HCT116 (cell line): ENCODE measurements at regions not wholly inside any gene's neighbourhood (a gene's known extent, or its start where the extent isn't known, plus 50 kb on each side); places are given as distances from the start of the nearest gene placed in this dataset.

Experiments
- ATAC-seq: fragments of 200-7000 bp; cut with Tn5 transposase; 2 replicates; pipeline ENCODE4 v1.9.1; 2020; ENCODE audit warnings: mild to moderate bottlenecking, moderate library complexity
- BruUV-seq: library from RNA; stranded (reverse); fragments of 400-500 nt; replicated peaks from 2 replicates; lab custom pipeline; 2021; lab: Mats Ljungman, UMichigan
- CTCF ChIA-PET: fragments of 300-600 bp; sonication (Branson Sonifier 250); formaldehyde crosslinking; loops from one replicate; lab custom pipeline; 2021; ENCODE audit warnings: antibody characterized with exemption; lab: Charles Lee
- POLR2A ChIA-PET: fragments of 300-600, 350-600 bp; sonication (Branson Sonifier 250); formaldehyde crosslinking; loops from one replicate; lab custom pipeline; 2021; ENCODE audit warnings: antibody characterized with exemption; lab: Charles Lee
- RAD21 ChIA-PET, 2 experiments: fragments of 300-600 bp; sonication (Branson Sonifier 250); formaldehyde crosslinking; loops; one replicate each; lab custom pipeline; 2023; ENCODE audit warnings: low total read pairs in 2 of 2; ENCODE audit not compliant: uncharacterized antibody in 2 of 2, unreplicated experiment in 2 of 2, low non-redundant PET in 1 of 2; lab: Charles Lee
- DNase-seq: peaks from one replicate; pipeline ENCODE4 v3.0.0-alpha.2; 2010; ENCODE audit warnings: low read depth, low spot score
- H2AFZ ChIP-seq: fragments of 200-600 bp; shearing (Covaris generic), sonication (generic); 2 replicates; pipeline ENCODE4 v1.6.1; 2017; ENCODE audit warnings: low read depth, mixed run types, mixed read lengths, antibody characterized with exemption, low read length; ENCODE audit not compliant: poor library complexity, severe bottlenecking
- H3K27ac ChIP-seq: 2 replicates; pipeline ENCODE4 v1.5.1; 2012; ENCODE audit warnings: low read depth, low read length
- H3K27me3 ChIP-seq: fragments of 200-600 bp; sonication (generic); 2 replicates; pipeline ENCODE4 v1.6.1; 2016; ENCODE audit warnings: mixed run types, low read length, mixed read lengths; ENCODE audit not compliant: insufficient read depth
- H3K36me3 ChIP-seq, 2 experiments: fragments of 200-500 bp in 1 of 2; fragments of 200-600 bp in 1 of 2; sonication (Bioruptor generic) in 1 of 2; sonication (generic) in 1 of 2; 2 replicates each; pipeline versions ENCODE4 v1.5.1 to v1.6.1; 2014 to 2016; ENCODE audit warnings: low read length in 2 of 2, inconsistent platforms in 1 of 2, mixed read lengths in 1 of 2, mixed run types in 1 of 2; ENCODE audit not compliant: insufficient read depth in 2 of 2, control insufficient read depth in 1 of 2
- H3K4me1 ChIP-seq, 2 experiments: fragments of 200-600 bp in 1 of 2; sonication (generic) in 1 of 2; 2 replicates each; pipeline versions ENCODE4 v1.5.1 to v1.6.1; 2012 to 2017; ENCODE audit warnings: low read length in 2 of 2, inconsistent platforms in 1 of 2, mild to moderate bottlenecking in 1 of 2, mixed read lengths in 1 of 2, mixed run types in 1 of 2, moderate library complexity in 1 of 2; ENCODE audit not compliant: insufficient read depth in 2 of 2, control insufficient read depth in 1 of 2
- H3K4me2 ChIP-seq: fragments of 200-600 bp; sonication (generic); 2 replicates; pipeline ENCODE4 v1.6.1; 2017; ENCODE audit warnings: mixed run types, low read length, mixed read lengths
- H3K4me3 ChIP-seq, 2 experiments: fragments of 200-600 bp in 1 of 2; sonication (generic) in 1 of 2; replicated peaks in 1 of 2; 2 replicates each; pipeline ENCODE4 v1.5.1; 2011 to 2016; ENCODE audit warnings: low read length in 2 of 2, control low read depth in 1 of 2, low read depth in 1 of 2, mild to moderate bottlenecking in 1 of 2, mixed read lengths in 1 of 2, mixed run types in 1 of 2
- H3K79me2 ChIP-seq: fragments of 200-600 bp; sonication (generic); 2 replicates; pipeline ENCODE4 v1.6.1; 2017; ENCODE audit warnings: mild to moderate bottlenecking, mixed run types, low read length, moderate library complexity, mixed read lengths; ENCODE audit not compliant: insufficient read depth
- H3K9ac ChIP-seq: fragments of 200-600 bp; sonication (generic); 2 replicates; pipeline ENCODE4 v1.6.1; 2016; ENCODE audit warnings: low read length, mixed read lengths
- H3K9me2 ChIP-seq: fragments of 200-600 bp; sonication (generic), shearing (Covaris generic); 2 replicates; pipeline ENCODE4 v1.6.1; 2017; ENCODE audit warnings: mixed run types, mild to moderate bottlenecking, moderate library complexity; ENCODE audit not compliant: insufficient read depth
- H3K9me3 ChIP-seq, 2 experiments: fragments of 200-500 bp in 1 of 2; fragments of 200-600 bp in 1 of 2; sonication (Bioruptor generic) in 1 of 2; sonication (generic) in 1 of 2; 2 replicates each; pipeline ENCODE4 v1.6.1; 2014 to 2017; ENCODE audit warnings: low read length in 2 of 2, mixed read lengths in 2 of 2, inconsistent platforms in 1 of 2, low read depth in 1 of 2, mild to moderate bottlenecking in 1 of 2, mixed run types in 1 of 2, moderate library complexity in 1 of 2; ENCODE audit not compliant: control insufficient read depth in 1 of 2, insufficient read depth in 1 of 2
- H4K20me1 ChIP-seq: fragments of 200-600 bp; sonication (generic), shearing (Covaris generic); 2 replicates; pipeline ENCODE4 v1.6.1; 2017; ENCODE audit warnings: mixed run types, mild to moderate bottlenecking, moderate library complexity; ENCODE audit not compliant: insufficient read depth
- CEBPB ChIP-seq: IDR thresholded peaks from 2 replicates; pipeline ENCODE4 v1.6.1; 2012; ENCODE audit warnings: low read depth
- CTCF ChIP-seq, 3 experiments: fragments of 200-600 bp in 1 of 3; sonication (generic) in 1 of 3; IDR thresholded peaks in 2 of 3; conservative IDR thresholded peaks in 1 of 3; 2 replicates each; pipeline ENCODE4 v1.5.1; 2012 to 2017; ENCODE audit warnings: low read depth in 2 of 3, low read length in 2 of 3, antibody characterized with exemption in 1 of 3, borderline replicate concordance in 1 of 3, control low read depth in 1 of 3, mild to moderate bottlenecking in 1 of 3, mixed read lengths in 1 of 3, mixed run types in 1 of 3, moderate library complexity in 1 of 3; ENCODE audit not compliant: insufficient read depth in 1 of 3
- EGR1 ChIP-seq: IDR thresholded peaks from 2 replicates; pipeline ENCODE4 v1.6.1; 2012; ENCODE audit warnings: low read depth
- ELF1 ChIP-seq: IDR thresholded peaks from 2 replicates; pipeline ENCODE4 v1.6.1; 2012; ENCODE audit warnings: low read depth, borderline replicate concordance
- EZH2 ChIP-seq: fragments of 200-600 bp; sonication (generic); IDR thresholded peaks from 2 replicates; pipeline ENCODE4 v1.6.1; 2017; ENCODE audit warnings: antibody characterized with exemption, mixed run types
- EZH2phosphoT487 ChIP-seq: fragments of 200-600 bp; IDR thresholded peaks from 2 replicates; pipeline ENCODE4 v1.6.1; 2018; ENCODE audit warnings: antibody characterized with exemption, borderline replicate concordance
- FOSL1 ChIP-seq: IDR thresholded peaks from 2 replicates; pipeline ENCODE4 v1.6.1; 2012; ENCODE audit warnings: low read depth
- JUND ChIP-seq: IDR thresholded peaks from 2 replicates; pipeline ENCODE4 v1.6.1; 2012
- REST ChIP-seq: IDR thresholded peaks from 2 replicates; pipeline ENCODE4 v1.6.1; 2012; ENCODE audit warnings: low read depth
- SIN3A ChIP-seq: IDR thresholded peaks from 2 replicates; pipeline ENCODE4 v1.6.1; 2012; ENCODE audit warnings: low read depth
- SP1 ChIP-seq: IDR thresholded peaks from 2 replicates; pipeline ENCODE4 v1.6.1; 2012; ENCODE audit warnings: low read depth
- SRF ChIP-seq: IDR thresholded peaks from 2 replicates; pipeline ENCODE4 v1.6.1; 2012; ENCODE audit warnings: low read depth
- YY1 ChIP-seq: IDR thresholded peaks from 2 replicates; pipeline ENCODE4 v1.6.1; 2011; ENCODE audit warnings: low read length, low read depth, moderate library complexity, mild to moderate bottlenecking; ENCODE audit not compliant: insufficient replicate concordance; ENCODE audit errors: extremely low read depth
- ZFX ChIP-seq: fragments of 450-650 bp; IDR thresholded peaks from 2 replicates; pipeline ENCODE4 v1.6.1; 2017
- ZNF274 ChIP-seq: fragments of 200-500 bp; sonication (Bioruptor generic); IDR thresholded peaks from 2 replicates; pipeline ENCODE4 v1.6.1; 2014; ENCODE audit warnings: mild to moderate bottlenecking, low read depth, low read length, inconsistent platforms
- intact Hi-C: fragments of 100-400 bp; cut with micrococcal nuclease; formaldehyde crosslinking; loops from 2 replicates; pipeline ENCODE4 v1.10.0; 2022
- TF ChIP-seq, protein P1 (sequence below): IDR thresholded peaks from 2 replicates; pipeline ENCODE4 v1.6.1; 2012
- TF ChIP-seq, protein P2 (sequence below): IDR thresholded peaks from 2 replicates; pipeline ENCODE4 v1.6.1; 2011; ENCODE audit warnings: mild to moderate bottlenecking, low read length, moderate library complexity; ENCODE audit not compliant: insufficient replicate concordance; ENCODE audit errors: extremely low read depth

GRCh38 chr5:5622806-5623205 is 200.3 kb downstream of the ICE1 start (continued):
- TF ChIP-seq ZNF274, result no peak
- TF ChIP-seq, protein P1, sequence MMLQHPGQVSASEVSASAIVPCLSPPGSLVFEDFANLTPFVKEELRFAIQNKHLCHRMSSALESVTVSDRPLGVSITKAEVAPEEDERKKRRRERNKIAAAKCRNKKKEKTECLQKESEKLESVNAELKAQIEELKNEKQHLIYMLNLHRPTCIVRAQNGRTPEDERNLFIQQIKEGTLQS, result no peak

DNA sequence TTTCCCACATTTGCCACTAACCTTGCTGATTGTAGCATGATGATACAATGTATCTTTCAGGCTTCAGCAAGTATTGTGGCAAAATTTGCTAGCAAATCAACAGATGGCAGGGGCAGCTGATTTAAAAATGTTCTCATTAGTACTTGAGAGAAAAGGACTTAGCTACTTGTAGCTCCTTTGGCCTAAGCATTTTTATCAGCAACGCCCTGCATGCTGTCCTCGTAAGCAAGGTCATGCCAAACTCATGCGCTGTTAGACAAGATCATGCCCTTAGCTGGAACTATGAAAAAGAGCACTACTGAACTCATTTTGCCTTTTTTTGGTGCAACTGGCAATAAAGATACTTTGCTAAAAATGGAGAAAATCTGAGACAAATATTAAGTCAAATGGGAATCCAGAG is 197.1 kb downstream of the ICE1 start:
- POLR2A ChIA-PET, result no interaction called here
- Histone ChIP-seq H3K9me3 (no peaks in the 10 kb centered on the region; a peak in 1 of 4 replicates), H4K20me1 (no peaks in the 10 kb centered on the region), H3K4me2 (no peak overlapping the region), H3K79me2 (no peaks in the 10 kb centered on the region), H3K27me3 (0 out of 2 replicates have a peak, but pooled peaks cover 5% of the 10 kb centered on the region), H3K36me3 (no peaks in the 10 kb centered on the region), H3K9me2 (no peaks in the 10 kb centered on the region), H3K4me1 (no peaks in the 10 kb centered on the region), H3K4me3 (no peak overlapping the region), H2AFZ (no peak overlapping the region), H3K27ac (no peak overlapping the region), H3K9ac (no peak overlapping the region)
- intact Hi-C loops, result no loop called here
- ATAC-seq (no peak), DNase-seq (no peak)
- RAD21 ChIA-PET, result no interaction called here
- no TSS peak for BruUV-seq
- CTCF ChIA-PET, result no interaction called here
- TF ChIP-seq ELF1, result no peak
- TF ChIP-seq REST, result no peak
- TF ChIP-seq CEBPB, result no peak
- TF ChIP-seq ZNF274, result no peak
- TF ChIP-seq YY1, result no peak
- no peak for TF ChIP-seq SIN3A
- no peak for TF ChIP-seq SP1
- TF ChIP-seq EZH2phosphoT487, result no peak
- no peak; the same call in 1 of the 2 replicates for TF ChIP-seq FOSL1
- no peak for TF ChIP-seq EZH2
- TF ChIP-seq, protein P1, result no peak
- TF ChIP-seq, protein P2, sequence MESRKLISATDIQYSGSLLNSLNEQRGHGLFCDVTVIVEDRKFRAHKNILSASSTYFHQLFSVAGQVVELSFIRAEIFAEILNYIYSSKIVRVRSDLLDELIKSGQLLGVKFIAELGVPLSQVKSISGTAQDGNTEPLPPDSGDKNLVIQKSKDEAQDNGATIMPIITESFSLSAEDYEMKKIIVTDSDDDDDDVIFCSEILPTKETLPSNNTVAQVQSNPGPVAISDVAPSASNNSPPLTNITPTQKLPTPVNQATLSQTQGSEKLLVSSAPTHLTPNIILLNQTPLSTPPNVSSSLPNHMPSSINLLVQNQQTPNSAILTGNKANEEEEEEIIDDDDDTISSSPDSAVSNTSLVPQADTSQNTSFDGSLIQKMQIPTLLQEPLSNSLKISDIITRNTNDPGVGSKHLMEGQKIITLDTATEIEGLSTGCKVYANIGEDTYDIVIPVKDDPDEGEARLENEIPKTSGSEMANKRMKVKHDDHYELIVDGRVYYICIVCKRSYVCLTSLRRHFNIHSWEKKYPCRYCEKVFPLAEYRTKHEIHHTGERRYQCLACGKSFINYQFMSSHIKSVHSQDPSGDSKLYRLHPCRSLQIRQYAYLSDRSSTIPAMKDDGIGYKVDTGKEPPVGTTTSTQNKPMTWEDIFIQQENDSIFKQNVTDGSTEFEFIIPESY, result no peak
- TF ChIP-seq SRF, result no peak
- TF ChIP-seq EGR1, result no peak
- no peak for TF ChIP-seq CTCF (IDR thresholded peaks at IDR 0.05 in 2 of 3, conservative IDR thresholded peaks at IDR 0.05 in 1 of 3; ENCODE audit: borderline replicate concordance in 1 of 3, insufficient read depth in 1 of 3, low read depth in 2 of 3, low read length in 2 of 3)
- TF ChIP-seq JUND, result no peak
- no peak for TF ChIP-seq ZFX
